ENCODE measurements at regions not wholly inside any gene's neighbourhood (a gene's known extent, or its start where the extent isn't known, plus 50 kb on each side); places are given as distances from the start of the nearest gene placed in this dataset.

DNA sequence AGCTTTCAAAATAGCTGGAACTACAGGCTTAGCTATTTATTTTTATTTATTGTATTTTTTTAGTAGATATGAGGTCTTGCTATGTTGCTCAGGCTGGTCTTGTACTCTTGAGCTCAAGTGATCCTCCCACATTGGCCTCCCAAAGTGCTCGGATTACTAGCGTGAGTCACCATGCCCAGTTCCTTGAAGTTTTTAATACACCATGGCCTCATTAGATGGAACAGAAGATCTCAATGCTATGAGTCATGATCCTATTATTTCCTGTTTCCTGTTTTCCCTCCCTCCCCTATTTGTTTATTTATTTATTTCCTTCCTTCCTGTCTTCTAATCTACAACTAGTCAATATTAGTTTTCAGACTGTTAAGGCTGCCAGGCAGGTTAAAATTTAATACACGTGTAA is 309.0 kb downstream of the CMPK2 start:
- intact Hi-C loops (cut with DNase I): no loop called here
- WGBS: 78% methylated on average over 3 of the region's 3 CpGs
- Histone ChIP-seq H3K9me3 (no peaks in the 10 kb centered on the region), H3K27ac (replicated peaks in 1 of 4) (no peak overlapping the region), H3K27me3 (peaks cover 0 to 5% (median 0%) of the 10 kb centered on the region in 4 donors), H3K4me1 (no peaks in the 10 kb centered on the region), H3K36me3 (no peaks in the 10 kb centered on the region), H3K4me3 (no peak overlapping the region)
- no peak for DNase-seq (ENCODE audit: extremely low spot score)
- TF ChIP-seq POLR2A (IDR thresholded peaks at IDR 0.05; ENCODE audit: low read depth) (no peak), POLR2AphosphoS5 (IDR thresholded peaks at IDR 0.05) (no peak), EP300 (IDR thresholded peaks at IDR 0.05) (no peak)
- TF ChIP-seq, protein P1, sequence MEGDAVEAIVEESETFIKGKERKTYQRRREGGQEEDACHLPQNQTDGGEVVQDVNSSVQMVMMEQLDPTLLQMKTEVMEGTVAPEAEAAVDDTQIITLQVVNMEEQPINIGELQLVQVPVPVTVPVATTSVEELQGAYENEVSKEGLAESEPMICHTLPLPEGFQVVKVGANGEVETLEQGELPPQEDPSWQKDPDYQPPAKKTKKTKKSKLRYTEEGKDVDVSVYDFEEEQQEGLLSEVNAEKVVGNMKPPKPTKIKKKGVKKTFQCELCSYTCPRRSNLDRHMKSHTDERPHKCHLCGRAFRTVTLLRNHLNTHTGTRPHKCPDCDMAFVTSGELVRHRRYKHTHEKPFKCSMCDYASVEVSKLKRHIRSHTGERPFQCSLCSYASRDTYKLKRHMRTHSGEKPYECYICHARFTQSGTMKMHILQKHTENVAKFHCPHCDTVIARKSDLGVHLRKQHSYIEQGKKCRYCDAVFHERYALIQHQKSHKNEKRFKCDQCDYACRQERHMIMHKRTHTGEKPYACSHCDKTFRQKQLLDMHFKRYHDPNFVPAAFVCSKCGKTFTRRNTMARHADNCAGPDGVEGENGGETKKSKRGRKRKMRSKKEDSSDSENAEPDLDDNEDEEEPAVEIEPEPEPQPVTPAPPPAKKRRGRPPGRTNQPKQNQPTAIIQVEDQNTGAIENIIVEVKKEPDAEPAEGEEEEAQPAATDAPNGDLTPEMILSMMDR (IDR thresholded peaks at IDR 0.05): no peak

DNA sequence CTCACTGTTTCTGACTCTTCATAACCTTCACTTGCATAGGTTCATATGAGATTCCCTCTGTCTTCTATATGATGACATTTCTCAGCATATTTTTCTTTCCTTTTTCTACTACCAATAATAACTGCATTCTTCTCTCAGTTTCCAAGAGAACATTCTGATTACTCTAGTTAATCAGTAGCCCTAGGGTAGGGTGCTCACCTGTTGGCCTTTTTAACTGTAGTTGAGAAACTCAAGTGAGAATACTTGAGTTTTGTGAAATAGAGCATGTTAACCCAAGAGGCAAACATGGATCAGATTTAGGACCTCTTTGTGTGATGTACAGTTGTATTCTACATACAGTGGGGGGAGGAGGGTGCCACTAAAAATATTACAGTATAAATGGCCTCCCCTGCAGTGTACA is 308.0 kb downstream of the CMPK2 start:
- Histone ChIP-seq H3K36me3 (no peaks in the 10 kb centered on the region), H3K27me3 (peaks cover 0 to 5% (median 0%) of the 10 kb centered on the region in 4 donors), H3K4me3 (no peak overlapping the region), H3K9me3 (no peaks in the 10 kb centered on the region), H3K27ac (replicated peaks in 1 of 4) (no peak overlapping the region), H3K4me1 (no peaks in the 10 kb centered on the region)
- TF ChIP-seq POLR2AphosphoS5 (IDR thresholded peaks at IDR 0.05) (no peak), POLR2A (IDR thresholded peaks at IDR 0.05; ENCODE audit: low read depth) (no peak), EP300 (IDR thresholded peaks at IDR 0.05) (no peak)
- TF ChIP-seq, protein P1 (IDR thresholded peaks at IDR 0.05): no peak
- no peak for DNase-seq (ENCODE audit: extremely low spot score)
- intact Hi-C loops (cut with DNase I): no loop called here

DNA sequence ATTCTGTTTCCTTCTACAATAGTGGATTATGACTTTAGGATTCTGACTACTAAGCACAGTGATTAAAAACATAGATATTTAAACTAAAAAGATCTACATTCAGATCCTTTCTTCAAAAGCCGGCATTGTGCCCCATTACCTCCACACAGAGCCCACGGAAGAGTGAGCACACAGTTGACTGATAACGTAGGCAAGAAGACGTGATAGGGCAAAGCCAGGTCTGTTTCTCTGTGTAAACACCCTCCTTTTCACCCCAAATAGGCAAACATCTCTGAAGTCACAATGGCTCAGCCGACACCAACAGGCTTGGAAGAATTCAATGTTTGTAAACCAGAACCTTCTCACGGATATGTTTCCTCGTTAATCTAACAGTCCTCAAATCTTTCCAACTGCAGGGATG is 302.9 kb downstream of the CMPK2 start:
- intact Hi-C loops (cut with DNase I): no loop called here

DNA sequence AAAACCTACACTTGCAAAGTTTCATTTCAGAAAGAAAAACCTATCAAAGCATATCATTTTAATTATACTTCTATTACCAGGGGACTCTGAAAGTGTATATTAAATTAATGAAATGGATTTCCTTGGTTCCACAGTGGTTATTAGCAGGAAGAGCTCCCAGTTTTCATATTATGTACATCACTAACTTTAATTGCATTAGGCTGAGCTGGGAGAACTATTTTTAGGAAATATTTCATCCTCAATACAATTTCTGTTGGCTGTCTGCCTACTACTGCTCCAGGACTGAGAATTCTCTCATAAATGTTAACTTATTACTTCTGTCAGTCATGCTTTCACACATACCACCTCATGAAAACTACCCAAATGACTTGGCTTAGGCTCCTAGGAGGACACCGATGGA is 301.4 kb downstream of the CMPK2 start:
- DNase-seq (ENCODE audit: extremely low spot score): no peak
- TF ChIP-seq EP300 (IDR thresholded peaks at IDR 0.05) (no peak), POLR2A (IDR thresholded peaks at IDR 0.05; ENCODE audit: low read depth) (no peak), POLR2AphosphoS5 (IDR thresholded peaks at IDR 0.05) (no peak)
- TF ChIP-seq, protein P1 (IDR thresholded peaks at IDR 0.05): no peak
- Histone ChIP-seq H3K4me1 (no peaks in the 10 kb centered on the region), H3K4me3 (no peak overlapping the region), H3K36me3 (no peaks in the 10 kb centered on the region), H3K27me3 (no peaks in the 10 kb centered on the region), H3K27ac (replicated peaks in 1 of 4) (no peak overlapping the region), H3K9me3 (no peaks in the 10 kb centered on the region)
- WGBS: 31% methylated on average over 1 of the region's 1 CpG
- intact Hi-C loops (cut with DNase I): no loop called here

More for the DNA sequence above, 302.9 kb downstream of the CMPK2 start:
- WGBS: 89% methylated on average over 7 of the region's 7 CpGs
- H3K4me1 ChIP-seq: no peaks in the 10 kb centered on the region
- no peaks in the 10 kb centered on the region for H3K9me3 ChIP-seq
- no peaks in the 10 kb centered on the region for H3K36me3 ChIP-seq
- no peak overlapping the region for H3K4me3 ChIP-seq
- no peaks in the 10 kb centered on the region for H3K27me3 ChIP-seq
- no peak for DNase-seq (ENCODE audit: extremely low spot score)
- H3K27ac ChIP-seq (replicated peaks in 1 of 4): no peak overlapping the region
- TF ChIP-seq, protein P1 (IDR thresholded peaks at IDR 0.05): no peak
- no peak for TF ChIP-seq EP300 (IDR thresholded peaks at IDR 0.05)
- TF ChIP-seq POLR2A (IDR thresholded peaks at IDR 0.05; ENCODE audit: low read depth): no peak
- TF ChIP-seq POLR2AphosphoS5 (IDR thresholded peaks at IDR 0.05): no peak

DNA sequence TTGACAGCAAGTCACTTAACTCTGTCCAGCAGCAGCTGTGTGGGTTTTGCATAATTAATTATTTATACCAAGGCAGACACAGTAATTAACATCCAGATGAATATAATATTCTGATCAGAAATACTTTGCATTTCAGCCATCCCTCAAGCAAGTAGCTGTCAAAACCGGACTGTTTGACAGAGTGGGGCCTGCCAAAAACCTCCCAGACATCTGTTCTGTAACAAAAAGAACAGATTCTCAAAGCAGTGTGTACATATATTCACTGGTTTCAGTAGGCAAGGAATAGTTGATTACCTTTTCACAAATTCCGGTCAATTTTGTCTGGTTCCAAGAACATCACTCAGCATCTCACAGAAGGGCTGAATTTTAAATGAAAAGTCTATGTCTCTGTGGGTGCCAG is 291.6 kb downstream of the CMPK2 start:
- H3K36me3 ChIP-seq: no peaks in the 10 kb centered on the region
- 45% methylated on average over 2 of the region's 2 CpGs for WGBS

More for the DNA sequence above, 291.6 kb downstream of the CMPK2 start:
- no peak for DNase-seq (ENCODE audit: extremely low spot score)
- Histone ChIP-seq H3K27me3 (no peaks in the 10 kb centered on the region), H3K27ac (replicated peaks in 1 of 4) (no peak overlapping the region), H3K9me3 (no peaks in the 10 kb centered on the region), H3K4me3 (no peak overlapping the region), H3K4me1 (no peaks in the 10 kb centered on the region)
- intact Hi-C loops (cut with DNase I): no loop called here
- no peak for TF ChIP-seq POLR2A (IDR thresholded peaks at IDR 0.05; ENCODE audit: low read depth)
- TF ChIP-seq, protein P1 (IDR thresholded peaks at IDR 0.05): no peak
- TF ChIP-seq EP300 (IDR thresholded peaks at IDR 0.05): no peak
- TF ChIP-seq POLR2AphosphoS5 (IDR thresholded peaks at IDR 0.05): no peak
